Mucosa of descending colon (tissue), 3 donors: ENCODE measurements at regions not wholly inside any gene's neighbourhood (a gene's known extent, or its start where the extent isn't known, plus 50 kb on each side); places are given as distances from the start of the nearest gene placed in this dataset.

Experiments
- ATAC-seq: fragments of 200-7000 bp; cut with Tn5 transposase; one replicate; pipeline ENCODE4 v1.9.1; 2020; ENCODE audit warnings: mild to moderate bottlenecking, moderate library complexity
- DNase-seq, 3 donors: peaks; one replicate each; pipeline ENCODE4 v3.0.0-alpha.2; 2020
- H3K36me3 ChIP-seq: fragments of 200-600 bp; one replicate; pipeline ENCODE4 v1.8.0; 2021; ENCODE audit warnings: low read depth, mild to moderate bottlenecking
- H3K4me1 ChIP-seq: fragments of 200-600 bp; one replicate; pipeline ENCODE4 v1.8.0; 2021; ENCODE audit warnings: low read depth, mild to moderate bottlenecking
- H3K4me3 ChIP-seq: fragments of 200-600 bp; one replicate; pipeline ENCODE4 v1.8.0; 2021; ENCODE audit warnings: mild to moderate bottlenecking
- H3K9me3 ChIP-seq: fragments of 200-600 bp; one replicate; pipeline ENCODE4 v1.8.0; 2021; ENCODE audit warnings: mild to moderate bottlenecking
- CTCF ChIP-seq: fragments of 200-600 bp; IDR thresholded peaks from one replicate; pipeline ENCODE4 v1.8.0; 2022; ENCODE audit warnings: antibody characterized with exemption, mild to moderate bottlenecking
- intact Hi-C, 2 donors: fragments of 100-400 bp; cut with DNase I in 1 of 2; cut with micrococcal nuclease in 1 of 2; formaldehyde crosslinking; loops; one replicate each; pipeline versions ENCODE4 v1.11.0 to v1.11.1; 2022; cut with DNase I, micrococcal nuclease
- donor health status: DM: no; HTN: no; CAD: no; lungs with moderate emphysema.
- donor health status: DM: no; HTN: no; CAD: no.
- donor health status: DM: no; HTN: yes; CAD: no.

GRCh38 chr17:63335831-63336230, 110.3 kb downstream of the CYB561 start:
- no peak for ATAC-seq
- intact Hi-C loops = no loop called here

GRCh38 chr17:63337579-63337978, 108.5 kb downstream of the CYB561 start:
- no peaks in the 10 kb centered on the region for H3K36me3 ChIP-seq
- H3K4me1 ChIP-seq = no peaks in the 10 kb centered on the region
- H3K4me3 ChIP-seq = no peak overlapping the region
- TF ChIP-seq CTCF = no peak
- ATAC-seq (no peak), DNase-seq (no peak)
- intact Hi-C loops = no loop called here
- H3K9me3 ChIP-seq = no peaks in the 10 kb centered on the region

More at GRCh38 chr17:63335831-63336230, 110.3 kb downstream of the CYB561 start:
- Histone ChIP-seq H3K4me3 (no peak overlapping the region), H3K4me1 (no peaks in the 10 kb centered on the region), H3K36me3 (no peaks in the 10 kb centered on the region), H3K9me3 (no peaks in the 10 kb centered on the region)
- TF ChIP-seq CTCF = no peak
- no peak for DNase-seq

- intact Hi-C loops = no loop called here
- no peaks in the 10 kb centered on the region for H3K36me3 ChIP-seq
These were observed 107.8 kb downstream of the CYB561 start for GRCh38 chr17:63338272-63338671.

GRCh38 chr17:63341276-63341675, 104.8 kb downstream of the CYB561 start:
- intact Hi-C loops = no loop called here
- ATAC-seq = no peak

More at GRCh38 chr17:63338272-63338671, 107.8 kb downstream of the CYB561 start:
- Histone ChIP-seq H3K9me3 (no peaks in the 10 kb centered on the region), H3K4me3 (no peak overlapping the region), H3K4me1 (no peaks in the 10 kb centered on the region)
- DNase-seq (no peak), ATAC-seq (no peak)
- TF ChIP-seq CTCF = no peak

GRCh38 chr17:63344383-63344782, 101.7 kb downstream of the CYB561 start:
- H3K4me3 ChIP-seq = no peak overlapping the region
- no peaks in the 10 kb centered on the region for H3K4me1 ChIP-seq
- DNase-seq = no peak
- no peak for TF ChIP-seq CTCF
- H3K9me3 ChIP-seq = no peaks in the 10 kb centered on the region
- no peaks in the 10 kb centered on the region for H3K36me3 ChIP-seq
- no peak for ATAC-seq
- intact Hi-C loops = no loop called here

More at GRCh38 chr17:63341276-63341675, 104.8 kb downstream of the CYB561 start:
- no peak for TF ChIP-seq CTCF
- Histone ChIP-seq H3K9me3 (no peaks in the 10 kb centered on the region), H3K36me3 (no peaks in the 10 kb centered on the region), H3K4me3 (no peak overlapping the region), H3K4me1 (no peaks in the 10 kb centered on the region)
- no peak for DNase-seq

GRCh38 chr17:63345611-63346010, 100.5 kb downstream of the CYB561 start:
- Histone ChIP-seq H3K4me1 (no peaks in the 10 kb centered on the region), H3K4me3 (no peak overlapping the region), H3K9me3 (no peaks in the 10 kb centered on the region), H3K36me3 (no peaks in the 10 kb centered on the region)
- TF ChIP-seq CTCF = no peak
- DNase-seq (no peak), ATAC-seq (no peak)
- intact Hi-C loops = no loop called here
